Stimulated activated CD8-positive, alpha-beta memory T cell treated with anti-CD3 and anti-CD28 coated beads, Interleukin-7, amount 100 ng/mL, for 48 hours (primary cell): ENCODE measurements at regions not wholly inside any gene's neighbourhood (a gene's known extent, or its start where the extent isn't known, plus 50 kb on each side); places are given as distances from the start of the nearest gene placed in this dataset.

Experiments
- DNase-seq, 2 donors: peaks; one replicate each; pipeline ENCODE4 v3.0.0-alpha.2; 2020; ENCODE audit warnings: low read depth in 1 of 2; ENCODE audit errors: extremely low read depth in 1 of 2

DNA sequence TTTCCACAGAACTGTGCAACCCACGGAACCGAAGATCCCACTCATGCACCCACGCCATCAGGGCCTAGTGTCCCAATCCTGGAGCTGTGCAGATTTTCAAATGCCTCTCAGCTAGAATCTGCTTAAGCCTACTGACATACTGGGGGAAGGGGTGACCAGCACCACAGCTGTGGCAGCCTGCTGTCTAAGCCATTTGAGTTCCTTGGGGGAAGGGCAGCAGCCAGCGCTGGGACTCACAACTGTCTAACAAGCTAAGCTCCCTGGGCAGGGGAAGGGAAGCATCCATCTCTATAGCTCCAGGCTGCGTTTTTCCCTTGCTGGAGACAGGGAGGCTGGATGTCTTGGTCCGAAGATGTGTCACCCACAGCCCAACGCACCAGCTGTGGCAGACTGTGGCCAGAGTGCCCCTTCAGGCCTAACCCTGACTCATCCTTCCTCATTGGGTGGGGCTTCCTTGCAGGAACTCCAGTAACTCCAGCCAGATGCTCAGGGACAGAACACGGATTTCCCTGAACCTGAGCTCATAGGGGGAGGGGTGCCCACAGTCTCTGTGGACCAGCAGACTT is 194.8 kb downstream of the CHRDL1 start:
- DNase-seq, result no peak

DNA sequence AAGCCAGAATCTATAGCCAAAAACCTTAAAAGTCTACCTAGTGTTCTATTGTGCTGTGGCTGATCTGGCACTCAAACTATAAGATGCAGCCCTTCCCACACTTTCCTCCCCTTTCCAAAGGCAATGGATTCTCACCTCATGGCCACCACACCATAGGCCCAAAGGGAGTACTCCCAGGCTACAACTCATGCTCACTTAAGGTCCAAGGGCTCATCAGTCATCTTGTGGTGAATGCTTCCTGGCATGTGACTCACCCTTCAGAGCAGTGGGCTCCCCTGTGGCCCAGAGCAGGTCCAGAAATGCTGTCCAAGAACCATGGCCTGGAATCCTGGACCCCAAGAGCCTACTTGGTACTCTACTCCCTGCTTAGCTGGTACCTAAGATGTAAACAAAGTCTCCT is 181.0 kb downstream of the CHRDL1 start:
- no peak for DNase-seq
